ENCODE measurements at regions not wholly inside any gene's neighbourhood (a gene's known extent, or its start where the extent isn't known, plus 50 kb on each side); places are given as distances from the start of the nearest gene placed in this dataset.

DNA sequence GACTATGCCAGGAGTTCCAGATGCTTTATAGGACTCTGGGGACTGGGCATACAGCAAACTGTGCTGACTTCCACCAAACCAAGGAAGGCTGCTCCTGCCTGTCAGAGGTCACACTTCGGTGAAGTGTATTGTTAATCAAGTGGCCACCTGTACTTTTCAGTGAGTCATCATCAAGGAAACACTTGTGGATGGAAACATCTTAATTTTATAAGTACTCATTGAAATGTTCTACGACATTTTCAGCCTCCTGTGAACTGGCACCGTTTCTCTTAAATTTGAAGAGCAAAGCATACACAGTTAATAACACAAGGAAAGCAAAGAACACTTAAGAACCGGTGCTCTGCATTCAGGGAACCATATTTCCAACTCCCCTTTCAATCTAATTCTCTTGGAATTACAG lies 801.7 kb upstream of the DPPA4 start:
- peak; percentile 55 for DNase-seq

DNA sequence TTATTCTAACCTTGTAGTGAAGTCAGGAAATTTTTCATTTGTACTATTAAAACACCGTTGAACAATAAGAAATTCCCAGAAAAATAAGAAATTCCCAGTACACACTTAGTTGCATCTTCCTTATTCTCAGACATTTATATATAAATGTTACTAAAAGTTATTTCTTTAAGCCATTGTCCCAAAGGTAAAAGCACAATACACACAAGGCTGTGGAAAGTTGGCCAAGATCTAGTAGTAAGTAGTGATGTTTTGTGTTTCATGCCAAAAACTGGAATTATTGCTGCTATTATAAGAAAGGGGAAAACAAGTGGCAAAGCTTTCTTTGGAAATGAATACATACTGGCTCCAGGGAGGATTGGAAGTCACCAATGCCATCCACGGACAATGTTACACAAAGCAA lies 802.5 kb upstream of the DPPA4 start:
- no peak for DNase-seq

DNA sequence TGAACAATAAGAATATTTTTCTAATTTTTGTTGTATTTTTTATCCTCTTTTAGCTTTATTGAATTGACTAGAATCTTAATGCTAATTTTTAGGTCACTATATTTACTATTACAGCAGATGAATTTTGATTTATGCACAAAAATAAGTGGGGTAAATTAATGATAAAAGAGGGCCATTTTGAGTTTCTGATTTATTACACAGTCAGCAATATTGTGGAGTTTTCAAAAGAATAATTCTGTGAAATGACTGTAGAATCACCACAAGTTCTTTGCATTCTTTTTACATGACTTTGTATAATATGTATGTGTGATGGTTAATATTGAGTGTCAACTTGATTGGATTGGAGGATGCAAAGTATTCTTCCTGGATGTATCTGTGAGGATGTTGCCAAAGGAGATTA lies 812.4 kb upstream of the DPPA4 start:
- no peak for DNase-seq

DNA sequence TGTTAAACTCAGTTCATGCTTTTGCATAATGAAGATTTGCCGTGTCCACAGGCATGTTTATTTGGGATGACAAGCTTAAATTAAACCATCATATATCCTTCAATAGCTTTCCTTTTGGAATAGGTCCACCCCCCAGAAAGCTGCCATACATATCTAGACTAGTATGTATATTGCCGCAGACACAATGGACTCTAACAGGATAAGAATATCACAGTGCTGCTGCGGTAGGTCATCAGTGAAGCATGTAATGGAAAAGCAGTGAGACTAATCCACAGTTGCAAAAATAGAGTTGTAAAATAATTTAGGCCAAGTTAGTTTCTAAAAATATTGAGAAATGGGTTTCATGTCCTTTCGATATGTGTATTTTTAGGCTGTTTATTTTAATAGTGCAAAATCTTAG lies 819.9 kb upstream of the DPPA4 start:
- DNase-seq: no peak

DNA sequence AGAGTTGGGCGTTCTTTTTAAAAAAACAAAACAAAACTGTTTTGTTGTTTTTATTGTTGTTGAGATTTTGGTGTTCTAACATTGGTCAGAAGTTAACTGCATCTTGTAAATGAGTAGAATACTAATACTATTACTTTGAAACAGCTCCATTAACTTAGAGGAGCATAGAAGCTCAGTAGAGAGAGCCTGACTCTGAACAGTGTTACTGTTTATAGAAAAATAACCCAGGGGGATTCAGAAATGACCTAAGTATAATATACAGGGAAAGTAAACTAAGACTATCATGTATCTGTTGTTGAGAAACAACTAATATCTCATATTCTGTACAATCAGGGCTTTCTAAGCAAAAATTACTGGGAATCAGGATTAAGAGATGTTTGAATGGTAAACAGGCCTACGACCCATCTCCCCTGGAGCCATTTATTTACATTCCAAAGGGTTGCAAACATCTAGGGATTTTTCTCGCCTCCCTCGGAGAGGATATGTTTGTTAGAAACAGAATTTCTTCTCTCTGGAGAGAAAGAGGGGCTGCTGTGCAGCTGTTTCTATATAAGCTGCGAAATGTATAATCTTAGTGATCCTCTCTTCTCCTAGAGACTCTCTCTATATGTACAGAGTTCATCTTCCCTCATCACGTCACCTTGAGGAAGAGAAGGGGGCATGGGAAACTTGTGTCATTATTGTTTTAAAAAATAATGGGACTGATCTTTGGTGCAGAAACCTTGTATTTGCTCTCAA lies 827.5 kb upstream of the DPPA4 start:
- no peak for DNase-seq

DNA sequence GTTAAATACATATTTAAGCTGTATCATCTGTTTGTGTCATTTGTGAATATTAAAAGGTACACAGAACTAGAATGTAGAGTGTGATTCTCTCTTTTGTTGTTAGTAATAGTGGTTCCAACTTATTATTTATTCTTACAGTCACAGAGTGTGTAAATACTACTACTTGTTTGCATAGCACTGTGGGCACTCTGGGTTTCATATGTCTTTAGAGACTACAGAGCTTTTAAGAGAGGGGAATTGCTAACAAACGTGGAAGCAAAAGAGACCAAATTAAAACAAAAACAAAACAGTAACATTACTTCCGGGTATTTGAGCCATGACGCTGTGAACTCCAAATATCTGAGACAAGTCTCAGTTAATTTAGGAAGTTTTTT lies 828.0 kb upstream of the DPPA4 start:
- DNase-seq: no peak

DNA sequence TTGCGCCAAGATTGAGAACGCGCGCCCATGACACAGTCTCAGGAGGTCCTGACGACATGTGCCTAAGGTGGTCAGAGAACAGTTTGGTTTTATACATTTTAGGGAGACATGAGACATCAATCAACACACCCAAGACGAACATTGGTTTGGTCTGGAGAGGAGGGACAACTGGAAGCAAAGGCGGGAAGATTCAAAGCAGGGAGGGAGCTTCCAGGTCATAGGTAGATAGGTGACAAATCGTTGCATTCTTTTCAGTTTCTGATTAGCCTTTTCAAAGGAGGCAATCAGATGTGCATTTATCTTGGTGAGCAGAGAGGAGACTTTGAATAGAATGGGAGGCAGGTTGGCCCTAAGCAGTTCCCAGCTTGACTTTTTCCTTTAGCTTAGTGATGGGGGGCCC lies 828.4 kb upstream of the DPPA4 start:
- DNase-seq: no peak

DNA sequence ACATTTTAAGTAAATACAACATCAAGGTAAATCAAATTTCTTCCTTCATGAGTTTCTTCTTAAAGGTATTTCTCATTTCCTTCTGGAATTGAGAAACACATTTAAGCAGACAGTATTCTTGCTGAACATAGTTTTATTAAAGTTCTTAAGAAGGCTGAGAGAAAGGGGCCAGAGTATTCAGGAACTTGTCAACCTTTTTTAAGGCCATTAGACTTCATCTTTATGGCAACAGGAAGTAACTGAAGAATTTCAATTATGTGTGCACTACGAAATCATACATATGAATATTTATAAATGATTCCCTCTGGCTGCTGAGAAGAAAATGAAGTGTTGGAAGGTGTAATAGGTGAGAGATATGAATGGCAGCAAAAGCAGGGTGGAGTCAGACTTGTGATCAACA lies 829.4 kb upstream of the DPPA4 start:
- DNase-seq: no peak

DNA sequence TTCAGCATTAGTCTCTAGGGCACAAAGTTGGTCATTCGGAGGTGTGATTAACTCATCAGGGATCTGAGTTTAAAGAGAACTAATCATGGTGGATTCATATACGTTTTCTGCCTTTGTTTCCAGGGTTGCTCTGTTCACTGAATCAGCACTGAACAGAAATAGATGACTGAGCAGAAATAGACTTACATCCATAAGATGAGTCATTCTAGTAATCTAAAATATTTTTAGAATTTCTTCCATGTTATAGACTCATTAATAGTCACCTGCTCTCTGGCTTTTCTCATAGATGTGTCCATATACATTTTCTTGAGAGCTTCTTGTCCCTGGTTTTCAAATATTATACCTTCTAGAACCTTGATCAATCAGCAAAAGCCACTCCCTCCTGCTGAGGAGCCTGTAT lies 837.6 kb upstream of the DPPA4 start:
- DNase-seq: no peak

DNA sequence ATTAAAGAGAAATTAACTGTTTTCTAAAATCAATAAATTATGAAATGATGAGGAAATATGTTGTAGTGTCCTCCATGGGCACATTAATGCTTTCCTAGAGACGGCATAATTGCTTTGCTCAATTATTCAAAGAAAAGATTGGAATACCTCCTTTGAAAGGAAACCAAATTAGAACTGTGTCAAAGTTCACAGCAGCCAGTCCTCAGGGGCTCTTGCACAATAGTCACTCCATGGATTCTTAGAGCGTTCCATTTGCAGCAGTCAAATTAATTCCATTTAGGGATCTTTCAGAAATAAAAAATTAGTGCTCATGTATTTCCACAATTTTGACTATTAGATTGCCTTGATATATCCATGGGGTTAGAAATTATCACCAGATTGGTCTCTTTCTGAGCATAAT lies 841.6 kb upstream of the DPPA4 start:
- DNase-seq: peak; percentile 12

DNA sequence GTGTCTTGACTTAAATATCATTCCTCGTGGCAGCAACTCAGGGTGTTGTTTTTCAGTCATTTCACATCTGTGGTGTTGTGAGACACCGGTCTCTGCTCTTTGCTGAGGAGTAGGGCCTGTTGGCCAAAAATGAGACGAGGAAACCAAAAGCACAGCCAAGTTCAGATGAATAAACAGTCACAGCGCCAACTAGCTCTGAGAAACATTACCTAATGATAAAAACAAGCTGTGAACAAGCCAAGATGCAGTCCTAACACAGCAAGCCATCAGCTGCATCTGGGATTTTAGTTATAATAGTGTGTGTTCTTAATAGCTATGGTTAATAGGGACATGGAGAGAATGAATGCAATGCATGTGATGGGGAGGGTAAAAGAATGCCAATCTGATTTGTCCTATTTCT lies 843.4 kb upstream of the DPPA4 start:
- DNase-seq: no peak

DNA sequence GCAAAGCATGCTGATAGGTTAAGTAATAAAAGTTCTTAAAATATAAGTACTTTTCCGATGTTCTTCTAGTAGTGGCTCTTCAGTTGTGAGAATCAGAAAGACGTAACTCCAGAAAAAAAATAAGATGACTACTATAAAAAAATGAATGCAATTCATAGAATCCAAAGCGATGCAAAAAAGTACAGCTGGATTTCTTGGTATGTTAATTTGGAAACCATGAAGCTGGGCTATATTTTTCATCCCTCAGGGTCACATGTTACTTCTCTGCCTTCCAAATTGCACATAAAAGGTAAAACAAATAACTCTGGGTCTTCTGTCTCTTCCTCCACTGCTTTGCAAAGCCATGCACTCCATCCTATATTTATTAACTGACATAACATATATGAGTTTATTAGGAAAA lies 843.9 kb upstream of the DPPA4 start:
- DNase-seq: no peak

DNA sequence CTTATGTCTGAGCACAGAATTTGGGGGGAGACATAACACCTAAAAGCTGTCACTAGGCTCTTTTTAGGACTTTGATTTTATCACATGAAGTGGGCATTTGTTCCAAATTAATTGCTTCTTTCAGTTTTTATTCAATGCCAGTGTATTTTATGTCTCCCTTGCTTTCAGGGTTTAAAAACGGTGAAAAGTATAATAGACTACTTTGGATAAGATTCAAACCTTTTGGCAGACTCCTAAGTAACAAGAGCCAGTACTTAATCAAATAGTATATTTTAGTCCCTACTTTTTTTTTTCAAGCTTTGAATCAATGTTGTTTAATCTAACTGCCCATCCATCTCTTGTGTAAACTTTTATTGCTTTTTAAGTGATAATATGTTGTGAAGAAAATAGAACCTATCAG lies 847.2 kb upstream of the DPPA4 start:
- DNase-seq: peak; percentile 28

DNA sequence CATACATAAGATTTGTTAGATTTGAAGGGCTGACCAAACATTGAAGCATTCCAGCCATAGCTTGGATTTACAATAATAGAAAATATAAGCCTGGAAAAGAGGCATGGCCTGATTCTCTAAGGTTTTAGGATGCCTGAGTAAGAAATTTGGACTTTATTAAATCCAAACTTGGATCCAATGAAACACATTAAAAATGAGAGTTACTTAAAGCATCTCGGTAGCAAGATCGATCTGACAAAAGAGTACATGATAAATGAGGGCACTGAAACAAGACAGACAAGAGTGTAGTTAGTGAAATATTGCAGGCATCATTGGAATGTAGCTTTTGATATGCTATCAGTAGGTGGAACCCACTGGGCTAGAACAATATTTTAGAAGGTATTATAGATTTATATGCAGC lies 855.7 kb upstream of the DPPA4 start:
- DNase-seq: no peak

DNA sequence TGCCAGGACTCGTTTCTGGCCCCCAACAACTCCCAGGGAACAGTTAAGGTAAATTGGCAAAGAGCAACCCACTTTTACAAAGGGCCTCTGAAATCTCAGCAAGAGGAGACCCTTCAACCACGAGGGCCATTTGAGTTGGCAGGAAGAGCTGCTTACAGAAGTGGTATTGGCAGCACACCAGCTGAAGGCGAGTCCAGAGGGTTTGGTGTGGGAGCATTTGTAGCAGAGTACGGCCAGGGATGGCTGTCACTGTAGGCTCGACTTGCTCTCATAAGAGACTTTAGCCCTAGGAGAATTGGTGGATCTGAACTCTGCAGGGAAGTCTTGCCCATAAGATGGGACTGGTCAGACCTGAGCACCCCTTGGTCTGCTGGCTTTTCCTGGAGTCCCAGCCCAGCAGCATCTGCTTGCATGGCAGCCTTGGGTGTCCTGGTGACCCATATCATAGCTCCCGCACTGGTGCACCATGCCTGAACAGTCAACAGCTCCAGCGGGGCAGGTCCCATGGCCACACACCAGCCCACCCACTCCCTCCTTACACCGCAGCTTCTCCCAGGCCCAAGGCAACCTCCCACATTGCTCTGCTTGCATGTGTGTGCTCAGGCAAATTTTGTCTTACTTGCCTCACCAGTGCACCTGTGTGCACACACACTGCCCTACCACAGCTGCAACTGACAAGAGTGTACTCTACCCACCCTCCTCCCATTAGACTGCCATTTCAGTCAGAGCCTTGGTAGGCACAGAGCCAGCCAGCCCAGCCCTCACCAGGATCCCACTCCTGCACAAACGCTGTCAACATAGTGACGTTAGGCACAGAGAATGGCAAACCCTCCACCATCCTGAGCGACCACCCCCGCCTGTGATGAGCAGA lies 861.6 kb upstream of the DPPA4 start:
- peak; percentile 62 for DNase-seq

DNA sequence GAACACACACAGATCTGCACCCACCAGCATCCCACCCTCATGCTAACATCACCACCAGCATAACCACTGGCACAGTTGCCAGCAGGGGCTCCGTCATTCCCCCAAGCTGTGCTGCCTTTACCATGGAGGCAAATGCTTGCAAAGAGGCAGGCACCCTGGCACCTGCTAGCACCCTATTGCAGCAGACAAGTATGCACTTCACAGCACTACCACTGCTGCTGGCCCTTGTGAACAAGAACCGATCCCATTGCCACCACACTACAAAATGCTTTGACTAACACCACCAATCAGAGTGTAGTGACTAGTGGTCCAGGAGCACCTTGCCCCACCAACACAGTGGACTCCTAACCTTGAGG lies 862.2 kb upstream of the DPPA4 start:
- DNase-seq: no peak

DNA sequence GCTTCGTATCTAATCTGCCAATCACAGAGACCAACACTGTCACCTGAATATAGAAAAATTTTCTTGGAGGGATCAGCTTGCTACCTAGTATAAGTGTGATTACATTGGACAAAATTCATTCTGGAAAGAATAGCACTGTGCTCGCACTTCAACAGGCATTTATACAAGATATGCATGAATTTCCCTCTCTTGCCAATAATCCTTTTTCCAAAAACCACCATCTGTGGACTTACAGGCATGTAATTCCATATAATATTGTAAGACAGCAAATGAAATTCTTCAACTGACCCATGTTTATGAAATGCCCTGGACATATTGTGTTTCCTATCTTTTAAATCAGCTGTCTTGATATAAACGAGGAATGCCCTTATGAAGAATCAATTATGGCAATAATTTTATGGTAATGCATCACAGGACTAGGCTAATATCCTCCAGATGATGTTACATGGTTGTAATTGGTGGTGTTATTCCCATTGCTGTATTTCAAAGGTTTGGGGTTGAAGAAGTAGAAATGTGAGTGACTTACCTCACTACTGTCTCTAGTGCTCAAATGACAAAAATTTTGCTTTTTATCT lies 861.4 kb upstream of the NECTIN3 start:
- no peak for DNase-seq

DNA sequence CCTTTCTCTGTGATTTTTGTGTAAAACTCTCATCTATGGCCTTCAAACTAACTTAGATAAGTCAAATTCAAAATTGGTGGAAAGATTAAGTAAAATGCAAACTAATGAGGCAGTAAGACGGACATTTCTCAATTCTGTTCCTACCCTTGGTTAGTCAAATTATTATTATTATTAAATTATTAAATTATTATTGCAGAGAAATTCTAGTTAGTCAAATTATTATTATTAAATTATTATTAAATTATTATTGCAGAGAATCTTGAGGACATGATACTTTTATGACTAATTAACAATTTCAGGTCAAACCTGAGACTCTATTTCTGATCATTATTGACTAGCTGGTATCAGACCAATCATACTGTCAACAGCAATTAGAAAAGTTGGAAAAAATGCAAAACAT lies 845.0 kb upstream of the NECTIN3 start:
- DNase-seq: no peak

DNA sequence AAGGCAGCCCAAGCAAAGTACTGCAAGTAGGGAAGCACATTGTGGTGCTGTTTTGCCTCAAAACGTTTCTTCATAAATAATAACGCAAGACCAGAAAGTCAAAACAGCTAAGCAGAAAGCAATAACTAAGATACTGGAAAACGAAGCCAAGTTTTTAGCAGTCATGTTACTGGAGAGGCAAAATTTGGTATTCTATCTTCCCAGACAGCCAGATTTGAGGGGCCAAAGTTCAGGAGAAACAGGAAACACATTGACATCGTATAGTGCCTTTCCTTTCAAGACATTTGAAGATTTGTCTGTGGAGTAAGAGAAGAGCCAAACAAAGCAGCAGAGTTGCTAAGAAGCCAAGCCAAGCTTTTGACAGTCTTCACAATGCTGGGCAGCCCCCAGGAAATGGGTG lies 843.6 kb upstream of the NECTIN3 start:
- DNase-seq: no peak

DNA sequence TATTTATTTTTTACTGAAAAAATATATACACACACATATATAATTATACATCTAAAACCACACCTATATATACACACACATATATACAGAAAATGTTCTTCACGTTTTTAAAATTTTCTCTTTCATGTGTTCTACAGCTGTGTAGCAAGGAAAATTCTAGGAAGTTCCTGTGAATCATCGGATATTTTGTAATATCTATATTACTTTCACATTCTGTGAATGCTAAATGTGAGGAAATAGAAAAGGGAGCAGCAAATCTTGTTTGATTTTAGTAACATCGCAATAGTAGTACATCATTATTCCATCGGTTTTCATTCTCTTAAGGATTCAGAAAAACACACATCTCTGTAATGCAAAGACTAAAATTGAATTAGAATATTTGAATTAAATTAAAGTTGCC lies 836.8 kb upstream of the NECTIN3 start:
- DNase-seq: no peak

DNA sequence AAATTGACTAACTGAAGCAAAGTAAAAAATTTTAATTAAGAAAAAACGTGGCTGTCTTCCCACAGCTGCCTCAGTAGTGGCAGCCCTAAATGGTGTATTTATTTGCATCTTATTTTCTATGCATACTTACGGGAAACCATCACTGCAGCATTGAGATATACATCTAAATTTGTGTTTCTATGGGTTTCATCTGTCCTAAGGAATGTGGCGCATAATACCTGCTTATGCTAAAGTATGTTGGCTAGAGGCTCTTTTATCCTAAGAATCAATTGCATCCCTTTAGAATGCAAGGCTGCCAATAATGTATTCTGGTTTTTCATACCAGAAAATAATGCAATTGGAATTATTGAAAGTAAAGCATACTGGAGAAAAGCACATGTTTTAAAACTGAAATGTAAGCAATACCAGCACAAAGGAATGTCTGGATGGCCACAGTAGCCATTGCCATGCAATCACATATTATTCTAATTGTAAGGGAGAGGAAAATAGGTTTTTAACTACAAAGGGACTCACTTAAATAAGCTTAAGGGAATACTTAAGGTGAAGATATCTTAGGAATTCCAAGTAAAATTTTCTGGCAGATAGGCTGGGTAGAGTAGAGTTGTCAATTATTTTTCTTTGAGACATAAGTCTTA lies 834.5 kb upstream of the NECTIN3 start:
- DNase-seq: no peak

DNA sequence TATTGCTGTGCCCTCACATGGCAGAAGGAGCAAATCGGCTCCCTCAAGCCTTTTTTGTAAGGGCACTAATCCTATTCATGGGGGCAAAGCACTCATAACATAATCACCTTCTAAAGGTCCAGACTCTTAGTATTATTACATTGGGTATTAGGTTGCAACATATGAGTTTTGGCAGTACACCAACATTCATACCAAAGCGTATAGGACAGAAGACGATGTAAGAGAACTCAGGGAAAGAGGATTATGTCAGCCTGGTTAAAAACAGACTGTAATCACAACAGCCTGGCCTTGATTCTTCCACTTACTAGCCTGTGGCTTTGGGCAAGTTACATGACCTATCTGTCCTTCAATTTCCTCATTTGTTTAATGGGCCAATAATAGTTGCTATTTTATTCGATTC lies 828.5 kb upstream of the NECTIN3 start:
- DNase-seq: peak; percentile 27

DNA sequence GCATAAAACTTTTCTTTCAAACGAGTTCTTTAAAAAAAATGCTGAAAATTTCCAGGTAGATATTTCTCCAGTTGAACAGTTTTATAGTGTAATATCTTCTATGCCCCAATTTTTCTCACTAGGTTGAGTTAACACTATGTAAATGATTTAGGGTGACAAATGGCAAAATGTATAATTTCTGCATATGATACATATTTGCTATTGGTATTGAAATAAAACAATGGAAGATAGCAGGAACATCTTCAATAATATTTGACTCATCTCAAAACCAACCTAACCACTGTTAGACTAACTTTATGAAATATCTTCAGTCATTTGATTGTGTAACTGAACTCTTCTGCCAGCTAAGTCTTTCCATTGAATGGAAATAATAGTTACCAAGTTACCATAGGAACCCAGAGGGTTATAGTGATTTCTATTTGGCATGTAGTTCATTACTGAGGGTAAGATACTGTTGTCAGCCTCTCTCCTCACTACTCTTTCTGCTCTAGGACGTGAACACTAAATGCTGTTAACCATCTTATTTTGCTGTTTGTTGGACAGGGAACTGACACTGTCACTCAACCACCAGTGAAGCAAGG lies 824.7 kb upstream of the NECTIN3 start:
- no peak for DNase-seq

DNA sequence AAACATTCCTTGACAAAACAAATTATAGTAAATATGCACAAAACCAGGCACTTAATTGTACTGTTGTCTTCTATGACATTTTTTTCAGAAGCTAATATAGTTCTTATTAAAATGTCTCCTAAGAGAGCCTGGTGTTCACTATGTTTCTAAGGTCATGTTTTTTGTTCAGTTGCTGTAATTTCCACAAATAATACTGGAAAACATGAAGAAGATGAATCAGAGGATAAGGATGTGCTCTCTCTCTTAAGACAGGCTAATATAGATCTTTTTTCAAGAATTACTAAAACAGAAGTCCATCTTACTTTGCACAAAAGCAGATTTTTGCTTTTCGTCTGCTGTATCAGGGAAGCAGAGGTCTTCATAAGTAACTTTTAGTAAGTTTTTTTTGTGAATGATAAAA lies 823.0 kb upstream of the NECTIN3 start:
- no peak for DNase-seq
